Thoracic aorta (tissue), 2 donors: ENCODE measurements at regions not wholly inside any gene's neighbourhood (a gene's known extent, or its start where the extent isn't known, plus 50 kb on each side); places are given as distances from the start of the nearest gene placed in this dataset.

Experiments used
- ATAC-seq: fragments of 150-250 bp; one replicate; pipeline ENCODE4 v1.8.0; 2017; ENCODE audit warnings: low read depth; ENCODE audit not compliant: insufficient number of reproducible peaks, low FRiP score
- DNase-seq: peaks from one replicate; pipeline ENCODE4 v3.0.0-alpha.2; 2020; ENCODE audit warnings: low spot score
- H3K27ac ChIP-seq, 2 donors: fragments of 200-600 bp; sonication (generic); 1 replicate in 1 of 2; 2 replicates in 1 of 2; pipeline ENCODE4 v1.5.1; 2016; ENCODE audit warnings: mild to moderate bottlenecking in 2 of 2, moderate library complexity in 2 of 2
- H3K27me3 ChIP-seq: fragments of 200-600 bp; sonication (generic); replicated peaks from 2 replicates; pipeline ENCODE4 v1.6.0; 2016; ENCODE audit warnings: mild to moderate bottlenecking; ENCODE audit not compliant: insufficient read depth
- H3K36me3 ChIP-seq: fragments of 200-600 bp; sonication (generic); one replicate; pipeline ENCODE4 v1.5.1; 2016
- H3K4me1 ChIP-seq, 2 donors: fragments of 200-600 bp; sonication (generic); 1 replicate in 1 of 2; 2 replicates in 1 of 2; pipeline versions ENCODE4 v1.5.1 to v1.6.0; 2016; ENCODE audit warnings: low read depth in 2 of 2, mild to moderate bottlenecking in 1 of 2; ENCODE audit not compliant: control insufficient read depth in 1 of 2
- H3K4me3 ChIP-seq: fragments of 200-600 bp; sonication (generic); 2 replicates; pipeline ENCODE4 v1.5.1; 2016; ENCODE audit warnings: mild to moderate bottlenecking
- H3K9me3 ChIP-seq: fragments of 200-600 bp; sonication (generic); 2 replicates; pipeline ENCODE4 v1.5.1; 2016
- TF ChIP-seq, protein P1 (sequence below): fragments of 200-600 bp; sonication (generic); IDR thresholded peaks from one replicate; pipeline ENCODE4 v1.5.1; 2019; ENCODE audit warnings: antibody characterized with exemption

DNA sequence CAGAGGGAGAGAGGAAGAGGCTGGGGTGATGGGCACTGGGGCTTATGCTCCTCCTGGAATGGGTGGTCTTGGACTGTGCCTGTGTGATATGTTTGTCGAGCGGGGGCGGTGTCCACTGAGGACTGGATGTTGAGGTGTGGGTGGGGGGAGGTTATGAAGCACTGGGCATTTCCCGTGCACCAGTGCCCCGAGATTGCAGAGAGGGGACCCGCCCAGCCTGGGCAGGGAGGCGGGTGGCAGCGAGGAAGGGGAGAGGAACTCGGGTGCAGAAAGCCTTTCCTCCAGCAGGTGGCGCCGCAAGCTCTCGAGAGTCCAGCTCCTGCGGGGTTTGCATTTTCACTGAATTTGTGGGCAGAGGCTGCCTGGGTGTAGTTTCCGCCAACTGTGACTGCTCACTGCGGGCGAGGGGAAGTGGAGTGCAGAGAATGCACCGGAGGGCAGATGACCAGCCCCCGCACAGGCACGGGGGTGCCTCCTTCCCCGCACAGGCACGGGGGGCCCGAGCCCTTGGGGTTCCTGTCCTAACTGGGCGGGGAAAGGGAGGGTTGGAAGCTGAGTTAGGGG lies 190.6 kb downstream of the SEC14L1 start:
- no peaks in the 10 kb centered on the region for H3K27me3 ChIP-seq
- peaks cover 4 to 10% of the 10 kb centered on the region in 2 donors for H3K4me1 ChIP-seq
- no peaks in the 10 kb centered on the region for H3K36me3 ChIP-seq
- H3K4me3 ChIP-seq = peak overlapping the region; percentile 65
- TF ChIP-seq, protein P1, sequence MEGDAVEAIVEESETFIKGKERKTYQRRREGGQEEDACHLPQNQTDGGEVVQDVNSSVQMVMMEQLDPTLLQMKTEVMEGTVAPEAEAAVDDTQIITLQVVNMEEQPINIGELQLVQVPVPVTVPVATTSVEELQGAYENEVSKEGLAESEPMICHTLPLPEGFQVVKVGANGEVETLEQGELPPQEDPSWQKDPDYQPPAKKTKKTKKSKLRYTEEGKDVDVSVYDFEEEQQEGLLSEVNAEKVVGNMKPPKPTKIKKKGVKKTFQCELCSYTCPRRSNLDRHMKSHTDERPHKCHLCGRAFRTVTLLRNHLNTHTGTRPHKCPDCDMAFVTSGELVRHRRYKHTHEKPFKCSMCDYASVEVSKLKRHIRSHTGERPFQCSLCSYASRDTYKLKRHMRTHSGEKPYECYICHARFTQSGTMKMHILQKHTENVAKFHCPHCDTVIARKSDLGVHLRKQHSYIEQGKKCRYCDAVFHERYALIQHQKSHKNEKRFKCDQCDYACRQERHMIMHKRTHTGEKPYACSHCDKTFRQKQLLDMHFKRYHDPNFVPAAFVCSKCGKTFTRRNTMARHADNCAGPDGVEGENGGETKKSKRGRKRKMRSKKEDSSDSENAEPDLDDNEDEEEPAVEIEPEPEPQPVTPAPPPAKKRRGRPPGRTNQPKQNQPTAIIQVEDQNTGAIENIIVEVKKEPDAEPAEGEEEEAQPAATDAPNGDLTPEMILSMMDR = peak; percentile 96
- ATAC-seq = peak; percentile 77
- H3K27ac ChIP-seq = no peak overlapping the region
- DNase-seq = peak; percentile 82
- H3K9me3 ChIP-seq = no peaks in the 10 kb centered on the region

DNA sequence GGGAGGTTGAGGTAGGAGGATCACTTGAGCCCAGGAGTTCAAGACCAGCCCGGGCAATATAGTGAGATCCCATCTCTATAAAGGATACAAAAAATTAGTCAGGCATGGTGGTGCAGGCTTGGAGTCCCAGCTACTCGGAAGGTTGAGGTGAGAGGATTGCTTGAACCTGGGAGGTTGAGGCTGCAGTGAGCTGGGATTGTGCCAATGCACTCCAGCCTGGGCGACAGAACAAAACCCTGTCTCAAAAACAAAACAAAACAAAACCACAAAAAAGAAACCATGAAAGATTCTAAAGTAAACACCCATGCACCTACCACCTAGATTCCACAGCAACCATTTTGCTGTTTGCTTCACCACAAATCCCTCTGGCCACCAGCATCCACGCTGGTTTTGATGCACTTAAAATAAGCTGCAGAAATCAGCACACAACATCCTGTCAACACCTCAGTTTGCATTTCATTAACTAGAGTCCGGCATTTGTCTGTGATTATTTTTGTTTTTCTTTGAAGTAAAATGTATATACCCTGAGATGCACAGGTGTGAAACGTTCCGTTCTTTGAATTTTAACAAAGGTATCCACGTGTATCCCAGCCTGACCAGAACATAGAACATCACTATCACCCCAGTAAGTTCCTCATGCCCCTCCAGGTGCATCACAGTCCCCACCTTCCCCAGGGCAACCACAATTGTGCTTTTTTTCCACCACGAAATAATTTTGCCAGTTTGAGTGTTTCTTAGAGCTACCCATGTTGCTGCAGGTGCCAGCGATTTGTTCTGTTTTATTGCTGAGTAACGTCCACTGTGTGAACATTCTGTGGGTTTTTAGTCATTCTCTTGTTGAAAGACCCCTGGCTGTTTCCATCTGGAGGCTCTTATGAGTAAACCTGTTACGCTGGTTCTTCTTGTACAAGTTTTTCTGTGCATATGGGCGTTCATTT lies 191.5 kb downstream of the SEC14L1 start:
- TF ChIP-seq, protein P1 = no peak
- H3K36me3 ChIP-seq = no peaks in the 10 kb centered on the region
- no peak overlapping the region for H3K27ac ChIP-seq
- no peaks in the 10 kb centered on the region for H3K27me3 ChIP-seq
- peak overlapping the region; percentile 65 for H3K4me3 ChIP-seq
- ATAC-seq (no peak), DNase-seq (no peak)
- H3K9me3 ChIP-seq = peaks cover 5% of the 10 kb centered on the region
- H3K4me1 ChIP-seq = peaks cover 4 to 10% of the 10 kb centered on the region in 2 donors

DNA sequence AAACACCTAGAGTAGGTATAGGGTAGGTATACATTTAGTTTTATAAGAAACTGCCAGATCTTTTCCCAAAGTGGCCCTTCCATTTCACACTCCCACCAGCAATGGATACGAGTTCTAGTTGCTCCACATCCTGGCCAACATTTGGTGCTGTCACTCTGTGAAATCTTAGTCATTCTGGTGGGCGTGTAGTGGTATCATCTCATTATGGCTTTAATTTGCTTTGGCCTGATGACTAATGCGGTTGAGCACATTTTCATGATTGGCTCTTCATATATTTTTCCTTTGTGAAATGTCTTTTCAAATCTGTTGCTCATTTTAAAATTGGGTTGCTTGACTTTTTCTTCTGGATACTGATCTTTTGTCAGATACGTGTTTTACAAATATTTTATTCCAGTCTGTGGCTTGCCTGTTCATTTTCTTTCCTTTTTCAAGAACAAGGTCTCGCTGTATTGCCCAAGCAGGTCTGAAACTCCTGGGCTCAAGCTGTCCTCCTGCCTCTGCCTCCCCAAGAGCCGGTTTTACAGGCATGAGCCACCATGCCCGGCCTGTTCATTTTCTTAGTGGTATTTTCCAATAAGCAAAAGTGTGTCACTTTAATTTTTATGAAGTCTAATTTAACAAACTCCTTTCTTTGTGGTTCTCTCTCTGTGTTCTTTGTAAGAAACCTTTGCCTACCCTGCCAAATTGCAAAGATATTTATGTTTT lies 192.4 kb downstream of the SEC14L1 start:
- ATAC-seq = no peak
- H3K9me3 ChIP-seq = peaks cover 7% of the 10 kb centered on the region
- H3K36me3 ChIP-seq = no peaks in the 10 kb centered on the region
- TF ChIP-seq, protein P1 = no peak
- peaks cover 4 to 10% of the 10 kb centered on the region in 2 donors for H3K4me1 ChIP-seq
- no peak for DNase-seq
- no peak overlapping the region for H3K27ac ChIP-seq
- H3K27me3 ChIP-seq = no peaks in the 10 kb centered on the region
- no peak overlapping the region for H3K4me3 ChIP-seq

DNA sequence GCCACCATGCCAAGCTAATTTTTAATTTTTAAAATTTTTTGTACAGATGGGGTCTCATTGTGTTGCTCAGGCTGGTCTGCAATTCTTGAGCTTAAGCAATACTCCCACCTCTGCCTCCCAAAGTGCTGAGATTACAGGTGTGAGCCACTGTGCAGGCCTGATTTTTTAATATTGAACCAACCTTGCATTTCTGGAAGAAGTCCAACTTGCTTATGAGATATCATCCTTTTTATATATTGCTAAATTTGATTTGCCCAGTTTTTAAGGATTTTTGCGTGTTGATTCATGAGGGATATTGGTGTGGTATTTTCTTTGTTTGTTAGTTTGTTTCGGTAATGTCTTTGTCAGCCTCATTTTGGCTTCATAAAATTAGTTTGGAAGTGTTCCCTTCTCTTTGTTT lies 196.4 kb downstream of the SEC14L1 start:
- H3K36me3 ChIP-seq = no peaks in the 10 kb centered on the region
- ATAC-seq = no peak

More for the DNA sequence above, 196.4 kb downstream of the SEC14L1 start:
- no peak overlapping the region for H3K27ac ChIP-seq
- no peaks in the 10 kb centered on the region for H3K27me3 ChIP-seq
- TF ChIP-seq, protein P1 = no peak
- H3K4me1 ChIP-seq = peaks cover 0 to 7% of the 10 kb centered on the region in 2 donors
- DNase-seq = no peak
- no peak overlapping the region for H3K4me3 ChIP-seq
- H3K9me3 ChIP-seq = peaks cover 7% of the 10 kb centered on the region
